ENCODE measurements at regions not wholly inside any gene's neighbourhood (a gene's known extent, or its start where the extent isn't known, plus 50 kb on each side); places are given as distances from the start of the nearest gene placed in this dataset.

DNA sequence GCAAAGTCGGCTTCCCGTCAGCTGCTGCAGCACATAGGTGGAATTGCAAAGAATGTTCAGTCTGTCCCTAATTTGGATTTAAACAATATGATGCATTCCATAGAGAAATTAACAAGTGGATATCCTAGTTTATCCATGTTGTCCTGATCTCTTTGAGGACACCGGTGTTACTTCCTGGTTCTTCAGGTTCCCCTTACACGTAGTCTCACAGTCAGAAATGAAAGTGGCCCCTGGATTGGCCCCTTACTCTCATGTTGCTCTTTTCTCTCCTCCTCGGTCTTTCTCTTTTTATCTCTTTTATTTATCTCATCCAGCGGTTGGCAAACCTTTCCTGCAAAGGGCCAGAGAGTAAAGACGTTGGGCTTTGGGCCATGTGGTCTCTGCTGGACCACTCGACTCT, 265.1 kb downstream of the GAS1 start:
- DNase-seq (ENCODE audit: low read depth), result no peak
- TF ChIP-seq CTCF (IDR thresholded peaks at IDR 0.05; ENCODE audit: low read length, missing control alignments), result no peak
- no peak overlapping the region for H3K4me3 ChIP-seq (replicated peaks; ENCODE audit: low read depth, low read length)

- H3K4me3 ChIP-seq (replicated peaks; ENCODE audit: low read depth, low read length), result no peak overlapping the region
- DNase-seq (ENCODE audit: low read depth), result no peak
- TF ChIP-seq CTCF (IDR thresholded peaks at IDR 0.05; ENCODE audit: low read length, missing control alignments), result no peak
Measured at GRCh38 chr9:86679909-86680308, 267.4 kb downstream of the GAS1 start.

DNA sequence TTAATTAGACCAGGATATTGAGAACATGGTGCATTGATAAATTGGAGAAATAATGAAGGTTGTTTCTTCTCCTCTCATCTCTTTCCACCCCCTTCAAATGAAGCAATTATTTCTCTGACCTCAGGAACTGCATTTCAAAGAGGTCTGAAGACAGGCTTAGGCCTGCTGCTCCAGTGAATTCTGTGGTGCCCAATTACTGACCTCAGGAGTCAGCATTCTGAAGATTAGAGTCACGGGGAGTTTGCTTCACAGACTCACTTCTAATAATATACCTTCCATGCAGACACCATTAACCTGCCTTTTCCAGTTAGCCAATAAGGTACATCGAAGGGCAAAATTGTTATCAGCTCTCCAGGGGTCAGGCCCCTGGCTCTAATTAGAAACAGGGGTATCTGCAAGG, 270.9 kb downstream of the GAS1 start:
- no peak for DNase-seq (ENCODE audit: low read depth)

GRCh38 chr9:86675805-86676204, 271.5 kb downstream of the GAS1 start:
- H3K4me3 ChIP-seq (replicated peaks; ENCODE audit: low read depth, low read length), result no peak overlapping the region
- no peak for DNase-seq (ENCODE audit: low read depth)
- TF ChIP-seq CTCF (IDR thresholded peaks at IDR 0.05; ENCODE audit: low read length, missing control alignments), result no peak

More for the DNA sequence above, 270.9 kb downstream of the GAS1 start:
- TF ChIP-seq CTCF (IDR thresholded peaks at IDR 0.05; ENCODE audit: low read length, missing control alignments), result no peak
- H3K4me3 ChIP-seq (replicated peaks; ENCODE audit: low read depth, low read length), result no peak overlapping the region

- no peak for DNase-seq (ENCODE audit: low read depth)
- no peak overlapping the region for H3K4me3 ChIP-seq (replicated peaks; ENCODE audit: low read depth, low read length)
- no peak for TF ChIP-seq CTCF (IDR thresholded peaks at IDR 0.05; ENCODE audit: low read length, missing control alignments)
Measured at GRCh38 chr9:86674487-86674886, 272.8 kb downstream of the GAS1 start.

DNA sequence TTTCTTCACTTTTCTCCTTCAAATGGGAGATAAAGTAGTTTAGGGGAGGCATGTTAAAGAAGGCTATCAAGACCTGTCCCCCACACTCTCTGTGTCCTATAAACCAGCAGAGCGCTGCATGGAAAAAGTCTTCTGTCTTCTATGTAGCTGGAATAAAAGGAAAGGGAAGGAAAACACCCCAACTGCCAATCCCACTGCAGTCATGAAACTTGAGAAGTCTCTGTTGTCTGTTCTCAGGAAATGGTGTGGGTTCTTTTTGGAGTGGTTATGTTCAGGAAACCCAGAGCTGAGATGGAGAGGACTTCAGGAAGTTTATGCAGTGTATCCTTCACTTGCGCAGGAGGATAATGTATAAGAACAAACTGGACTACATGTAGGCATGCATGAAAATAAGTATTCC, 274.3 kb downstream of the GAS1 start:
- DNase-seq (ENCODE audit: low read depth), result no peak
- TF ChIP-seq CTCF (IDR thresholded peaks at IDR 0.05; ENCODE audit: low read length, missing control alignments), result no peak
- H3K4me3 ChIP-seq (replicated peaks; ENCODE audit: low read depth, low read length), result no peak overlapping the region

GRCh38 chr9:86672301-86672700, 275.0 kb downstream of the GAS1 start:
- DNase-seq (ENCODE audit: low read depth), result no peak
- no peak overlapping the region for H3K4me3 ChIP-seq (replicated peaks; ENCODE audit: low read depth, low read length)
- TF ChIP-seq CTCF (IDR thresholded peaks at IDR 0.05; ENCODE audit: low read length, missing control alignments), result no peak

Measured in fibroblast of pulmonary artery (primary cell).